CD4-positive, CD25-positive, alpha-beta regulatory T cell (primary cell): ENCODE measurements at regions not wholly inside any gene's neighbourhood (a gene's known extent, or its start where the extent isn't known, plus 50 kb on each side); places are given as distances from the start of the nearest gene placed in this dataset.

ENCODE experiments used
- ATAC-seq, 2 donors: fragments of 150-1000 bp; cut with Tn5 transposase; one replicate each; pipeline ENCODE4 v1.10.0; 2021; ENCODE audit warnings: low read depth in 2 of 2, moderate number of reproducible peaks in 2 of 2, moderate library complexity in 1 of 2
- DNase-seq, 3 donors: peaks; one replicate each; pipeline versions ENCODE4 v3.0.0 to v3.0.0-alpha.2; 2012 to 2022; ENCODE audit warnings: mixed read lengths in 1 of 3
- H3K27ac ChIP-seq: one replicate; pipeline ENCODE4 v1.7.0; 2013; ENCODE audit warnings: mild to moderate bottlenecking, low read length; ENCODE audit not compliant: insufficient read depth, poor library complexity, severe bottlenecking
- H3K27me3 ChIP-seq: one replicate; pipeline ENCODE4 v1.7.0; 2013; ENCODE audit warnings: low read length; ENCODE audit not compliant: control insufficient read depth, insufficient read depth
- H3K36me3 ChIP-seq: one replicate; pipeline ENCODE4 v1.7.0; 2013; ENCODE audit warnings: mild to moderate bottlenecking, low read length, moderate library complexity; ENCODE audit not compliant: control insufficient read depth, insufficient read depth
- H3K4me1 ChIP-seq: 2 replicates; pipeline ENCODE4 v1.7.0; 2013; ENCODE audit warnings: mild to moderate bottlenecking, low read length; ENCODE audit not compliant: insufficient read depth, control insufficient read depth, poor library complexity, severe bottlenecking
- H3K4me3 ChIP-seq: one replicate; pipeline ENCODE4 v1.7.0; 2013; ENCODE audit warnings: low read depth, mild to moderate bottlenecking, low read length, moderate library complexity
- H3K9me3 ChIP-seq, 2 experiments: 1 replicate in 1 of 2; 2 replicates in 1 of 2; pipeline ENCODE4 v1.7.0; 2013; ENCODE audit warnings: low read length in 2 of 2, mild to moderate bottlenecking in 1 of 2, moderate library complexity in 1 of 2; ENCODE audit not compliant: control insufficient read depth in 2 of 2
- H3K27ac Mint-ChIP-seq, 3 donors: one replicate each; pipeline ENCODE4 v1.8.0; 2020 to 2022; ENCODE audit warnings: mild to moderate bottlenecking in 3 of 3, mixed read lengths in 3 of 3, moderate library complexity in 2 of 3
- H3K27me3 Mint-ChIP-seq: one replicate; pipeline ENCODE4 v1.8.0; 2022; ENCODE audit warnings: mild to moderate bottlenecking, mixed read lengths
- H3K36me3 Mint-ChIP-seq: one replicate; pipeline ENCODE4 v1.8.0; 2020; ENCODE audit warnings: mixed read lengths
- H3K4me1 Mint-ChIP-seq, 4 donors: one replicate each; pipeline ENCODE4 v1.8.0; 2020 to 2022; ENCODE audit warnings: mixed read lengths in 4 of 4, mild to moderate bottlenecking in 1 of 4
- H3K4me3 Mint-ChIP-seq, 4 donors: one replicate each; pipeline ENCODE4 v1.8.0; 2020 to 2022; ENCODE audit warnings: mild to moderate bottlenecking in 4 of 4, mixed read lengths in 4 of 4, moderate library complexity in 3 of 4
- H3K9me3 Mint-ChIP-seq, 7 donors: one replicate each; pipeline ENCODE4 v1.8.0; 2020 to 2022; ENCODE audit warnings: mixed read lengths in 7 of 7, mild to moderate bottlenecking in 3 of 7, moderate library complexity in 2 of 7

DNA sequence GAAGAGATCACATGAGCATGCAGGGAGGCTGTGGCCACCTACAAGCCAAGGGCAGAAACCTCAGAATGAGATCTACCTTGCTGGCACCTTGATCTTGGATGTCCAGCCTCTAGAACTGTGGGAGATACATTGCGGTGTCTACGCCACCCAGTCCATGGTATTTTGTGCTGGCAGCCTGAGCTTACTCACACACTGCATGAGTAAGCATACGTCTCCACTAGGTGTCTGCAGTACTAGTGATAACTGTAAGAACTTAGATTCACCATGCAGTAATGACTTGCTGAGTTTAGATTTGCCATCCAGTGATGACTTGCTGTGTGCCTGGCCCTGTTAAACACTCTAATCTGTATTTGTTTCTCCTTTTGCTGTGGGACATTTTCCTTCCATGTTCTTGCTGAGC lies 417.7 kb downstream of the GADD45G start:
- no peaks in the 10 kb centered on the region for H3K4me1 Mint-ChIP-seq
- Histone ChIP-seq H3K36me3 (no peaks in the 10 kb centered on the region), H3K4me1 (no peaks in the 10 kb centered on the region), H3K27me3 (peaks cover 4% of the 10 kb centered on the region), H3K27ac (no peak overlapping the region), H3K9me3 (peaks cover 0 to 5% of the 10 kb centered on the region in 2 experiments), H3K4me3 (no peak overlapping the region)
- no peaks in the 10 kb centered on the region for H3K36me3 Mint-ChIP-seq
- ATAC-seq: no peak
- DNase-seq: no peak
- no peak overlapping the region for H3K27ac Mint-ChIP-seq
- no peak overlapping the region for H3K4me3 Mint-ChIP-seq
- H3K9me3 Mint-ChIP-seq: peaks cover 0 to 4% (median 1%) of the 10 kb centered on the region in 7 donors
- H3K27me3 Mint-ChIP-seq: peaks cover 17% of the 10 kb centered on the region

DNA sequence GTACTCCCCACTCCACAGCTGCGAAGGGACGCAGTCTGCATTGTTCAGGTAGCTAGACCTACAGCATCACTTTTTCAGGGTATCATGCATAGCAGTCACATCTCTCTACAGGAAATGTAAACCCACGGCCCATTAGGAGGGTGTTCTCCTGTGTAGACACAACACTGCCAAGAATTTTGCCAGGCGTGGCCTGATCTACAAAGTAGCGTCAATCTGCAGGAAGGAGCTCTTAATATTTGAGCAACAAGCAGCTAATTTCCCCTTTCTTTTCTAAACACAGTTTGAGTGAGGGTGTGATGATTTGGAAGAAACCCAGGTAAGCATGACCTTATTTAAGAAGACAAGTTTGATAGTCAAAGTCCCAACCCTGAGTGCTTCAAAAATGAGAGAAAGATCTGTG lies 419.0 kb downstream of the GADD45G start:
- Histone ChIP-seq H3K9me3 (peaks cover 0 to 5% of the 10 kb centered on the region in 2 experiments), H3K4me1 (no peaks in the 10 kb centered on the region), H3K36me3 (no peaks in the 10 kb centered on the region), H3K4me3 (no peak overlapping the region), H3K27ac (no peak overlapping the region), H3K27me3 (peaks cover 4% of the 10 kb centered on the region)
- Mint-ChIP-seq H3K4me3 (no peak overlapping the region), H3K9me3 (peaks cover 0 to 4% (median 1%) of the 10 kb centered on the region in 7 donors), H3K27ac (no peak overlapping the region), H3K36me3 (no peaks in the 10 kb centered on the region), H3K4me1 (no peaks in the 10 kb centered on the region), H3K27me3 (peaks cover 16% of the 10 kb centered on the region)
- ATAC-seq (no peak), DNase-seq (no peak)

DNA sequence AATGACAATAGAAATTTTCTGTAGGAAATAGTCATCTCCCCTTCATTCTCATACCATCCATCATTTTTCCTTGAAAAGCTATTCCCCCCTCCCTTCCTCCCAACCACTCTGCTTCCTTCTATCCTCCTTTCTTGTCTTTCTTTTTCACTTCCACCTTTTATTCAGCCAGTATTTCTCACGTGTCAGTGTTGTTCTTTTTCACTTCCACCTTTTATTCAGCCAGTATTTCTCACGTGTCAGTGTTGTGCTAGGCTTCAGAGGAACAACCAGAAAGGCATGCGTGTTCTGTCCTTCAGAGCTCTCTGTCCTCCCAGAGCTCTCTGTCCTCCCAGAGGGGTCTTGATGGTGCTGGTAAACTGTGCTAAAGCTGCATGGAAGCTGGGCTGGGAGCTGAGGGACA lies 419.6 kb downstream of the GADD45G start:
- Histone ChIP-seq H3K27ac (no peak overlapping the region), H3K27me3 (peaks cover 4% of the 10 kb centered on the region), H3K36me3 (no peaks in the 10 kb centered on the region), H3K4me1 (no peaks in the 10 kb centered on the region), H3K9me3 (peaks cover 0 to 5% of the 10 kb centered on the region in 2 experiments), H3K4me3 (no peak overlapping the region)
- Mint-ChIP-seq H3K4me1 (no peaks in the 10 kb centered on the region), H3K4me3 (no peak overlapping the region), H3K36me3 (no peaks in the 10 kb centered on the region), H3K27ac (no peak overlapping the region), H3K9me3 (peaks cover 0 to 4% (median 1%) of the 10 kb centered on the region in 7 donors), H3K27me3 (peaks cover 16% of the 10 kb centered on the region)
- ATAC-seq (no peak), DNase-seq (no peak)

DNA sequence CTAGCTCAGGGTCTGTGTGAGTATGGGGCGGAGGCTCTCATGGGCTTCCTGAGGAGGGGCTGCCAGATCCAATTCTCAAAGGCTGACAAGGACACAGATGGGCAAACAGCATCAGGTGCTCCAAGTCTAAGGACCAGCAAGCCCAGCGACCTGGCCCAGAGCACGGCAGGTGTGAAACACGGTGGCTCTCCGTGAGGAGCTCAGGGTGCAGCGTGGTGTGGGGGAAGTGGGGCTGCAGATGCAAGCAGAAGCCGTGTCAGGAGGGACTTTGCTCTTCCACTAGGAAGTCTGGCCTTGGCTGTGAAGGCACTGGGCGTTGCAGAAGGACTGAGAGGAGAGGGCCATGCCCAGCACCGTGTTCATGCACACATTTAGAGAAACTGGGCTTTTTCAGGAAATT lies 420.0 kb downstream of the GADD45G start:
- peaks cover 4% of the 10 kb centered on the region for H3K27me3 ChIP-seq
- ATAC-seq (no peak), DNase-seq (no peak)
- Mint-ChIP-seq H3K4me1 (no peaks in the 10 kb centered on the region), H3K27me3 (peaks cover 16% of the 10 kb centered on the region), H3K4me3 (no peak overlapping the region), H3K9me3 (peaks cover 0 to 4% (median 1%) of the 10 kb centered on the region in 7 donors), H3K36me3 (no peaks in the 10 kb centered on the region), H3K27ac (no peak overlapping the region)
- no peaks in the 10 kb centered on the region for H3K36me3 ChIP-seq
- peaks cover 0 to 5% of the 10 kb centered on the region in 2 experiments for H3K9me3 ChIP-seq
- no peaks in the 10 kb centered on the region for H3K4me1 ChIP-seq
- no peak overlapping the region for H3K4me3 ChIP-seq
- no peak overlapping the region for H3K27ac ChIP-seq

DNA sequence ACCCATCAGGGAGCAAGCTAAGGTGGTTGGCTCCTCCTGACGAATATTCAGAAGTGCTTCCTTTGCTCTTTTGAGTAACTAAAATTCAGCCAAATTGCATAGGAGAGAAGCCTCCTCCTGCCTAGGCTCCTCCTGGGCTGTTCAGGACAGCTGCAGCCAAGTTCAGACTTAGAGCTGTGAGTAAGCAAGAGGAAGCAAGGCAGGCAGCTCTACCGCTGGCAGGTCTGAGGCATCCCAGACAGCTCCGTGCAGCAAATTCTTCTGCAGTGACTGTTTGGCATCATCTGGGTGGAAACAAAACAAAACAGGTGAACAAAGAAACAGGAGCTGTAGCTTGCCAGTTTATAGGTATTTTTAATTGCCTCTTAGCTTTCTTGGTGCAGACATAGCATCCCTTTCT lies 421.0 kb downstream of the GADD45G start:
- no peak for DNase-seq
- no peak for ATAC-seq
- H3K27ac ChIP-seq: no peak overlapping the region
- H3K4me1 ChIP-seq: no peaks in the 10 kb centered on the region
- no peaks in the 10 kb centered on the region for H3K4me1 Mint-ChIP-seq
- peaks cover 16% of the 10 kb centered on the region for H3K27me3 Mint-ChIP-seq
- H3K27ac Mint-ChIP-seq: no peak overlapping the region
- H3K36me3 Mint-ChIP-seq: no peaks in the 10 kb centered on the region
- H3K9me3 Mint-ChIP-seq: peaks cover 0 to 2% (median 1%) of the 10 kb centered on the region in 7 donors
- H3K4me3 Mint-ChIP-seq: no peak overlapping the region
- H3K4me3 ChIP-seq: no peak overlapping the region
- peaks cover 4% of the 10 kb centered on the region for H3K27me3 ChIP-seq
- peaks cover 0 to 5% of the 10 kb centered on the region in 2 experiments for H3K9me3 ChIP-seq
- H3K36me3 ChIP-seq: no peaks in the 10 kb centered on the region

DNA sequence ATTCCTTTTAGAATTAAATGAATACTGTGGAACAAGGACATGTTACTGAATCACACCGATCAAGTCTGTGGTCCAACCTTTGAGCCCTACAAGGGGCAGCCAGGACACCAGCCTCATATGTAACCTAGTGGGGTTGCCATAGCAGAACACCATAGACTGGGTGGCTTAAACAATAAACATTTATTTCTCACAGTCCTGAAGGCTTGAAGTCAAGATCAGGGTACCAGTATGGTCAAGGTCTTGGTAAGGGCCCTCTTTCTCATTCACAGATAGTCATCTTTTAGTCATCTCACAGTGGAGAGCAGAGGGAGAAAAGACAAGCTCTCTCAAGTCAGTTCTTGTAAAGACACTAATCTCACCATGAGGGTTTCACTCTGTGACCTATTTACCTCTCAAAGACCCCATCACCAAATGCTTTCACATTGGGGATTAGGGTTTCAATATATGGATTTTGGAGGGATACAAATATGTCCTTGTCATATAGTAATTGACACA lies 422.5 kb downstream of the GADD45G start:
- Mint-ChIP-seq H3K9me3 (peaks cover 0 to 2% (median 0%) of the 10 kb centered on the region in 7 donors), H3K27ac (no peak overlapping the region), H3K27me3 (peaks cover 16% of the 10 kb centered on the region), H3K36me3 (no peaks in the 10 kb centered on the region), H3K4me3 (no peak overlapping the region), H3K4me1 (no peaks in the 10 kb centered on the region)
- Histone ChIP-seq H3K4me1 (no peaks in the 10 kb centered on the region), H3K36me3 (no peaks in the 10 kb centered on the region), H3K27ac (no peak overlapping the region), H3K9me3 (peaks cover 0 to under 1% of the 10 kb centered on the region in 2 experiments), H3K4me3 (no peak overlapping the region), H3K27me3 (peaks cover 3% of the 10 kb centered on the region)
- ATAC-seq (no peak), DNase-seq (no peak)

DNA sequence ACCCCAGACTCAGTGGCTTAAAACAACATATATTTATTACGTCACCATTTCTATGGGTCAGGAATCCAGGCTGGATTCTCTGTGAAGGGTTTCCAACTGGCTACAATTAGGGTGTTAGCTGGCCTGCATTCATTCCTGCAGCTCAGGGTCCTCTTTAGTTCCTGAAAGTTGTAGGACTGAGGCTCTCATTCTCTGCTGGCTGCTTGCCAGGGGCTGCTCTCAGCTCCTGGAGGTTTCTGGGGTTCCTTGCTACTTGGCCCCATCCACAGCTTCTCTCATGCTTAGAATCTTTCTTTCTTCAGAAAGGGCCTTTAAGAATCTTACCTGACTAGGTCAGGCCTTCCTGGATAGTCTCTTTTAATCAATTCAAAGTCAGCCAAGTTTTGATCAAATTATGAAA lies 424.6 kb downstream of the GADD45G start:
- no peak overlapping the region for H3K27ac ChIP-seq
- no peaks in the 10 kb centered on the region for H3K36me3 ChIP-seq
- ATAC-seq: no peak
- Mint-ChIP-seq H3K27me3 (peaks cover 16% of the 10 kb centered on the region), H3K27ac (no peak overlapping the region), H3K36me3 (no peaks in the 10 kb centered on the region), H3K4me3 (no peak overlapping the region), H3K9me3 (peaks cover 0 to 2% (median 0%) of the 10 kb centered on the region in 7 donors), H3K4me1 (no peaks in the 10 kb centered on the region)
- no peaks in the 10 kb centered on the region for H3K27me3 ChIP-seq
- DNase-seq: no peak
- H3K9me3 ChIP-seq: no peaks in the 10 kb centered on the region
- no peak overlapping the region for H3K4me3 ChIP-seq
- no peaks in the 10 kb centered on the region for H3K4me1 ChIP-seq

DNA sequence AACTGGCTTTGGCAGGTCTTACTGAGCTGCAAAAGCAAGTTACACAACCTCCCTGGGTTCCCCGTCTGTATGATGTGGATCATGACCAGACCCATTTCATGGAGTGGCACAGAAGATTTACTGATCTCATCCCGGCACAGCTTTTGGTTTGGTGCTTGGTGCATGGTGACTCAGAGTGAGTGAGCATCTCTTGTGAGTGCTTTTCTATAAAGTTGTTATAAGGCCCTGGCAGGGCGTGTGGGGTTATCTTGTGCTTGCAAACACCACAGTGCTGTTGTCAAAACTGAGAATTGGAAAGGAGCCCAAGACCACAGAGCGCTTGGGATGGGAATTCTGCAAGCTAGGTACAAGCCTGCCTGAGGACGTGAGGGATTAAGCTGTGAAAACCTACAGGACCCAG lies 425.2 kb downstream of the GADD45G start:
- H3K36me3 Mint-ChIP-seq: no peaks in the 10 kb centered on the region

More for the DNA sequence above, 425.2 kb downstream of the GADD45G start:
- Mint-ChIP-seq H3K9me3 (peaks cover 0 to 1% (median 0%) of the 10 kb centered on the region in 7 donors), H3K27me3 (peaks cover 11% of the 10 kb centered on the region), H3K4me3 (no peak overlapping the region), H3K4me1 (no peaks in the 10 kb centered on the region), H3K27ac (no peak overlapping the region)
- H3K4me1 ChIP-seq: no peaks in the 10 kb centered on the region
- H3K4me3 ChIP-seq: no peak overlapping the region
- H3K27me3 ChIP-seq: no peaks in the 10 kb centered on the region
- no peaks in the 10 kb centered on the region for H3K36me3 ChIP-seq
- ATAC-seq (no peak), DNase-seq (no peak)
- no peaks in the 10 kb centered on the region for H3K9me3 ChIP-seq
- H3K27ac ChIP-seq: no peak overlapping the region
